ENCODE measurements at regions not wholly inside any gene's neighbourhood (a gene's known extent, or its start where the extent isn't known, plus 50 kb on each side); places are given as distances from the start of the nearest gene placed in this dataset.

DNA sequence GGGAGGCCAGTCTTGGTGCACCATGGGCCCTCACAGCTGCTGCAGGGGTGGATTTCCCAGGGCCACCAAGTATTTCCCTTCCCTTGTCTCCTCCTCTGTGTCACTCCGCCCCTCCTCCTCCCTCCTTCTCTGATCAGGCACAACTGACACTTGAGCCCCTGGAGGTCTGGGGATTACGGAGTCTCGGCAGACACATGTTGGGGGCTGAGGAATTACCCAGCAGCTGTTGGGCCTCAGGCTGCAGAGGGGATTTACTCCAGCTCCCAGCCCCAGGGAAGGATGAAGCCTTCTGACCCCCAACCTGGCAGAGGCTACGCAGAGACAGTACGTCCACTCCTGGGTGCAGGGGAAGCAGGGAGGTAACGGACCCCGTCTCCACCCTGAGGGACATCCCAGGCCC, 420.5 kb upstream of the SULF2 start:
- TF ChIP-seq, protein P1, sequence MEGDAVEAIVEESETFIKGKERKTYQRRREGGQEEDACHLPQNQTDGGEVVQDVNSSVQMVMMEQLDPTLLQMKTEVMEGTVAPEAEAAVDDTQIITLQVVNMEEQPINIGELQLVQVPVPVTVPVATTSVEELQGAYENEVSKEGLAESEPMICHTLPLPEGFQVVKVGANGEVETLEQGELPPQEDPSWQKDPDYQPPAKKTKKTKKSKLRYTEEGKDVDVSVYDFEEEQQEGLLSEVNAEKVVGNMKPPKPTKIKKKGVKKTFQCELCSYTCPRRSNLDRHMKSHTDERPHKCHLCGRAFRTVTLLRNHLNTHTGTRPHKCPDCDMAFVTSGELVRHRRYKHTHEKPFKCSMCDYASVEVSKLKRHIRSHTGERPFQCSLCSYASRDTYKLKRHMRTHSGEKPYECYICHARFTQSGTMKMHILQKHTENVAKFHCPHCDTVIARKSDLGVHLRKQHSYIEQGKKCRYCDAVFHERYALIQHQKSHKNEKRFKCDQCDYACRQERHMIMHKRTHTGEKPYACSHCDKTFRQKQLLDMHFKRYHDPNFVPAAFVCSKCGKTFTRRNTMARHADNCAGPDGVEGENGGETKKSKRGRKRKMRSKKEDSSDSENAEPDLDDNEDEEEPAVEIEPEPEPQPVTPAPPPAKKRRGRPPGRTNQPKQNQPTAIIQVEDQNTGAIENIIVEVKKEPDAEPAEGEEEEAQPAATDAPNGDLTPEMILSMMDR (IDR thresholded peaks at IDR 0.05), result no peak
- no peak for TF ChIP-seq POLR2A (IDR thresholded peaks at IDR 0.05)
